ENCODE measurements at regions not wholly inside any gene's neighbourhood (a gene's known extent, or its start where the extent isn't known, plus 50 kb on each side); places are given as distances from the start of the nearest gene placed in this dataset.

DNA sequence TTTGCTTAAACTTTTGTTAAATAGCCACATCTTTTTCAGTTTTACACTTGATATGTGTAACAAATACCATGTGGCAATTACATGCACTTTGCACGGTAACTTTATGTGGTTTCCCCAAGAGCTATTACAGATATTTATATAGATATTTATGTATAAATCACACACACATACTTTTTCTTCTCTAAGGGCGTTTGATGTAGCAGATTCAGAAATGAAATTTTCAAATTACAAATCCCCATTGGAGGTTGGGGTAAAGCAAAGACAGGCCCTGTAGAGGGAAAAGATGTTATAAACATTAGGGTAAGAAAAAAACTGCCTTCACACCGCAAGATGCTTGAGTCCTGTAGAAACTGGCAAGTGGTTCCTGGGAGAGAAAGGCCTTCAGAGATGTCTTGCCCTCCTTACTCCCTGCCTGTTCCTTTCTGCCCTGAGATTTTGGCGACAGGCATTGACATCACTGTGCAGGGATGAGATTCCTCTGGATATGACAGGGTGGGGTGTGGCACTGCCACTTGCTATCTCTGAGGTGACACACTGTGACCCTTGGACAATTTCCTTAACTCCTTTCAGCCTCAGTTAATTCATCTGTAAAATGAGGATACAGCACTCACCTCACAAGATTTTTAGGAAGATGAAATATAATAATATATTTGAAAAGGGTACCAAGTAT lies 177.9 kb upstream of the TUT7 start:
- H3K27ac Mint-ChIP-seq, result no peak overlapping the region
- Histone ChIP-seq H3K4me1 (ENCODE audit: control insufficient read depth in 2 of 2, insufficient read depth in 2 of 2, low read length in 2 of 2) (no peaks in the 10 kb centered on the region), H3K4me2 (replicated peaks; ENCODE audit: low read depth, low read length, poor library complexity, severe bottlenecking) (no peak overlapping the region), H3K27me3 (replicated peaks in 1 of 4; ENCODE audit: control extremely low read depth in 1 of 4, control insufficient read depth in 3 of 4, insufficient read depth in 4 of 4, low read length in 3 of 4) (no peaks in the 10 kb centered on the region), H4K20me1 (ENCODE audit: control insufficient read depth, insufficient read depth, low read length, poor library complexity, severe bottlenecking) (no peaks in the 10 kb centered on the region), H3K4me3 (ENCODE audit: control extremely low read depth in 1 of 5, extremely low read depth in 1 of 5, insufficient read depth in 1 of 5, low read depth in 2 of 5, low read length in 4 of 5) (no peak overlapping the region), H2AFZ (ENCODE audit: insufficient read depth, low read depth, low read length, poor library complexity, severe bottlenecking) (no peak overlapping the region), H3K9ac (ENCODE audit: low read length) (no peak overlapping the region), H3K9me3 (ENCODE audit: control extremely low read depth in 1 of 3, control insufficient read depth in 2 of 3, insufficient read depth in 1 of 3, low read length in 2 of 3) (peaks cover 0 to 3% (median 0%) of the 10 kb centered on the region in 3 donors), H3K79me2 (ENCODE audit: control insufficient read depth, insufficient read depth, low read length) (no peaks in the 10 kb centered on the region), H3K27ac (ENCODE audit: low read length in 2 of 2) (no peak overlapping the region), H3K36me3 (replicated peaks in 1 of 2; ENCODE audit: control extremely low read depth in 1 of 2, control insufficient read depth in 1 of 2, extremely low read depth in 1 of 2, insufficient read depth in 2 of 2, low read length in 1 of 2) (no peaks in the 10 kb centered on the region)
- H3K27me3 Mint-ChIP-seq, result peaks cover 5% of the 10 kb centered on the region
- TF ChIP-seq, protein P1, sequence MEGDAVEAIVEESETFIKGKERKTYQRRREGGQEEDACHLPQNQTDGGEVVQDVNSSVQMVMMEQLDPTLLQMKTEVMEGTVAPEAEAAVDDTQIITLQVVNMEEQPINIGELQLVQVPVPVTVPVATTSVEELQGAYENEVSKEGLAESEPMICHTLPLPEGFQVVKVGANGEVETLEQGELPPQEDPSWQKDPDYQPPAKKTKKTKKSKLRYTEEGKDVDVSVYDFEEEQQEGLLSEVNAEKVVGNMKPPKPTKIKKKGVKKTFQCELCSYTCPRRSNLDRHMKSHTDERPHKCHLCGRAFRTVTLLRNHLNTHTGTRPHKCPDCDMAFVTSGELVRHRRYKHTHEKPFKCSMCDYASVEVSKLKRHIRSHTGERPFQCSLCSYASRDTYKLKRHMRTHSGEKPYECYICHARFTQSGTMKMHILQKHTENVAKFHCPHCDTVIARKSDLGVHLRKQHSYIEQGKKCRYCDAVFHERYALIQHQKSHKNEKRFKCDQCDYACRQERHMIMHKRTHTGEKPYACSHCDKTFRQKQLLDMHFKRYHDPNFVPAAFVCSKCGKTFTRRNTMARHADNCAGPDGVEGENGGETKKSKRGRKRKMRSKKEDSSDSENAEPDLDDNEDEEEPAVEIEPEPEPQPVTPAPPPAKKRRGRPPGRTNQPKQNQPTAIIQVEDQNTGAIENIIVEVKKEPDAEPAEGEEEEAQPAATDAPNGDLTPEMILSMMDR (IDR thresholded peaks at IDR 0.05), result no peak
- TF ChIP-seq EZH2 (IDR thresholded peaks at IDR 0.05; ENCODE audit: borderline replicate concordance, insufficient read depth, low read depth, low read length, poor library complexity, severe bottlenecking), result no peak
- ChIA-PET CTCF (no interaction called here), POLR2A (no interaction called here)
- no peaks in the 10 kb centered on the region for H3K4me1 Mint-ChIP-seq
- WGBS (ENCODE audit: insufficient coverage), result 88% methylated on average over 1 of the region's 4 CpGs
- intact Hi-C loops (cut with micrococcal nuclease), result no loop called here
- no peak for DNase-seq
- no peak overlapping the region for H3K4me3 Mint-ChIP-seq
- H3K9me3 Mint-ChIP-seq (ENCODE audit: insufficient read depth), result no peaks in the 10 kb centered on the region
- ATAC-seq (ENCODE audit: low read depth), result no peak

DNA sequence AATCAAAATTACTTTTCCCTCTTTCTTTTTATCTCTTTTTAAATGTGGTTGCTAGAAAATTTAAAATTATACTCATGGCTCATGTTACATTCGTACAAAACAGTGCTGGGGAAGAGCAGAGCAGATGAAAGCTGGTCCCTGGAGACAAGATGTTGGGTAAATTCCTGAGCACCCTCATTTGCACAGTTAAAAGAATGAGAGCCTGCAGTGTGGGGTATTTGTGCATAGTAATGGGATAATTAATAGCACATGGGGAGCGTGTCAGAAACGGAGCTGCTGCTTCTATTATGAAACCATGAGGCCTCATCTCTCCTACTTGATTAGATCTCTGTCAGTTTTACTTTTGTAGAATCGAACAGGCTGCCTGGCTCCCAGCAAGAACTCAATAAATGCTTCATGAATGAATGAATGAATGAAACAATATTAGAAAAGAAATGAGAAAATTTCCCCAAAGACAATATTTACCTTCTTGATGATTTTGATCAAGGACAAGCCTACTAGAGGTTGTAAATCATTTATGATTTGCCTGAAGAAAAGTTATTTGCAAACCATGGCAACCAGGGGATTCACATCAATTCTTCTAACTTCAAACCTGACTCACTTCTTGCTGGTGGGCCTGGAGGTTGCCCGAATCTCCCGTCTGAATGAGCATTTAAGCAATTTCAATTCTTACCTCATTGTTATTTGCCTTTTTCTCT lies 177.2 kb upstream of the TUT7 start:
- no peak overlapping the region for H3K27ac Mint-ChIP-seq
- no peak for DNase-seq
- Histone ChIP-seq H3K4me2 (replicated peaks; ENCODE audit: low read depth, low read length, poor library complexity, severe bottlenecking) (no peak overlapping the region), H2AFZ (ENCODE audit: insufficient read depth, low read depth, low read length, poor library complexity, severe bottlenecking) (no peak overlapping the region), H3K36me3 (replicated peaks in 1 of 2; ENCODE audit: control extremely low read depth in 1 of 2, control insufficient read depth in 1 of 2, extremely low read depth in 1 of 2, insufficient read depth in 2 of 2, low read length in 1 of 2) (no peaks in the 10 kb centered on the region), H3K27ac (ENCODE audit: low read length in 2 of 2) (no peak overlapping the region), H3K27me3 (replicated peaks in 1 of 4; ENCODE audit: control extremely low read depth in 1 of 4, control insufficient read depth in 3 of 4, insufficient read depth in 4 of 4, low read length in 3 of 4) (no peaks in the 10 kb centered on the region), H3K9ac (ENCODE audit: low read length) (no peak overlapping the region), H3K4me1 (ENCODE audit: control insufficient read depth in 2 of 2, insufficient read depth in 2 of 2, low read length in 2 of 2) (no peaks in the 10 kb centered on the region), H3K9me3 (ENCODE audit: control extremely low read depth in 1 of 3, control insufficient read depth in 2 of 3, insufficient read depth in 1 of 3, low read length in 2 of 3) (peaks cover 0 to under 1% (median 0%) of the 10 kb centered on the region in 3 donors), H4K20me1 (ENCODE audit: control insufficient read depth, insufficient read depth, low read length, poor library complexity, severe bottlenecking) (no peaks in the 10 kb centered on the region), H3K79me2 (ENCODE audit: control insufficient read depth, insufficient read depth, low read length) (no peaks in the 10 kb centered on the region), H3K4me3 (ENCODE audit: control extremely low read depth in 1 of 5, extremely low read depth in 1 of 5, insufficient read depth in 1 of 5, low read depth in 2 of 5, low read length in 4 of 5) (no peak overlapping the region)
- CTCF ChIA-PET, result no interaction called here
- intact Hi-C loops (cut with micrococcal nuclease), result no loop called here
- POLR2A ChIA-PET, result no interaction called here
- no CpG with 5 or more reads among the region's 6 CpGs for WGBS (ENCODE audit: insufficient coverage)
- H3K4me3 Mint-ChIP-seq, result no peak overlapping the region
- H3K4me1 Mint-ChIP-seq, result no peaks in the 10 kb centered on the region
- TF ChIP-seq EZH2 (IDR thresholded peaks at IDR 0.05; ENCODE audit: borderline replicate concordance, insufficient read depth, low read depth, low read length, poor library complexity, severe bottlenecking), result no peak
- TF ChIP-seq, protein P1 (IDR thresholded peaks at IDR 0.05), result no peak
- ATAC-seq (ENCODE audit: low read depth), result no peak
- H3K27me3 Mint-ChIP-seq, result peaks cover 5% of the 10 kb centered on the region
- H3K9me3 Mint-ChIP-seq (ENCODE audit: insufficient read depth), result no peaks in the 10 kb centered on the region
